PFSK-1 (cell line): ENCODE measurements at regions not wholly inside any gene's neighbourhood (a gene's known extent, or its start where the extent isn't known, plus 50 kb on each side); places are given as distances from the start of the nearest gene placed in this dataset.

ENCODE experiments used
- POLR2AphosphoS5 ChIP-seq: IDR thresholded peaks from 2 replicates; pipeline ENCODE4 v1.6.1; 2012; ENCODE audit warnings: low read depth, mild to moderate bottlenecking, control low read depth, low read length, moderate library complexity
- SIN3A ChIP-seq: IDR thresholded peaks from 2 replicates; pipeline ENCODE4 v1.6.1; 2012; ENCODE audit warnings: mild to moderate bottlenecking, low read length, moderate library complexity, borderline replicate concordance; ENCODE audit not compliant: insufficient read depth

DNA sequence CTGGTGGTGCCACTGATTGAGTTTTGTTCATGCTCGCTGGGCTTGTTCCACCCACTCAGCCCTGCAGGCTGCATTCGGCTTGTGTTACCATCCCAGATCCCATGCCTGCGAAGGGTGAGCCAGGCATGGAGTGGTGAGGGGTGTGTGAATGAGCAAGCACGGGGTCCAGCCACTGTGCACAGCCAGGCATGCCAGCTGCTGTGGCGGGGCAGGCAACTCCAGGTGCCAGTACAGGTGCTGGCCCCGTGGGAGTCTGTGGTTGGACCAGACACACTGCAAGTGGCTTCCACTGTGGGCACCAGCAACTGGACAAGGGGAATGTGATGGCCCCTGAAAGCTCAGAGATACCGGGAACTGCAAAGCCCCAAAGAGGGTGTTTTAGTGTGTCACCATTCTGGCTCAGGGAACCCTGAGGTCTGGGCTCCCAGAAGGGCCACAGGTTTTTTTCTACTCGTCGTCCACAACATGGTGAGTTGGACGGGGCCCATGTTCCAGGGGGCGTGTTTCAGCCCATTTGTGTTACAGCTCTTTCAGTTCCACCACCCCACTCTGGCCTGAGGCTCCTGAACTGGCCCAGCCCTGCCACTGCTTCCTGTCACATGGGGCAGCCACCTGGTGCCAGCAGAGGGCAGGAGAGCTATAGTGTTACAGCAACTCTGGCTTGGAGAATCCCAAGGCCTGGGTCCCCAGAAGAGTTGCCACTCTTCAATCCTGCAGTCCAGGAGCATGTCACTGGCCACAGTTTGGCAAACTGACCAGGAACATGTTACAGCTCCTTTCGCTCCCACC lies 217.0 kb upstream of the OBI1 start:
- TF ChIP-seq POLR2AphosphoS5 (no peak), SIN3A (no peak)
